A549 (cell line): ENCODE measurements at regions not wholly inside any gene's neighbourhood (a gene's known extent, or its start where the extent isn't known, plus 50 kb on each side); places are given as distances from the start of the nearest gene placed in this dataset.

Source experiments
- EP300 ChIP-seq, 2 experiments: fragments of >200 bp; sonication (Bioruptor Twin); formaldehyde crosslinking; IDR thresholded peaks; 2 replicates in 1 of 2; 3 replicates in 1 of 2; pipeline ENCODE4 v1.6.1; 2016 to 2017
- TF ChIP-seq, protein P1 (sequence below): fragments of >200 bp; sonication (Bioruptor Twin); formaldehyde crosslinking; IDR thresholded peaks from 3 replicates; pipeline ENCODE4 v1.5.1; 2016

DNA sequence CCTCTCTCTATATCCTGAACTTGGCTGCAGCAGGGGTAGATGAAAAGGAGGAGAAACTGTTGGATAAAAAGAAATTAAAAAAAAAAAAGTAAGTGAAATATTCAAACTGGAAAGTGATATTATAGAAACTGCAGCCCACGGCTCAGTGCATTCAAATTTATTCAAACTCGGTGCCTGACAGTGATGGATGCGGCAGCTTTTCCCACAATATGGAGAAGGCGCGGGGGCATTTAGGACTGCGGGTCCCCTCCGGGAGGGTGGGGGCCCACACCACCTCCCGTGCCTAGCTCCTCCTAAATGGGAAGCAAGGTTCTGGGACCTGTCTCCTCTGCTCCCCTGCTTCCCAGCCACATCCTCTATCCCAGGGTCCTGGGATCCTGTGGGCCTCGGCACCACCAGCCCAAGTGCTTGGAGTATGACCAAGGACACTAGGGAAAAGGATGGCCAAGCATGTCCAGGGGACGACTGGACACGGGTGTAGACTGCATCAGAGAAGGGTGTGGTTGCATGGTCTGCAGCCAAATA is 82.4 kb downstream of the HIF1AN start:
- TF ChIP-seq, protein P1, sequence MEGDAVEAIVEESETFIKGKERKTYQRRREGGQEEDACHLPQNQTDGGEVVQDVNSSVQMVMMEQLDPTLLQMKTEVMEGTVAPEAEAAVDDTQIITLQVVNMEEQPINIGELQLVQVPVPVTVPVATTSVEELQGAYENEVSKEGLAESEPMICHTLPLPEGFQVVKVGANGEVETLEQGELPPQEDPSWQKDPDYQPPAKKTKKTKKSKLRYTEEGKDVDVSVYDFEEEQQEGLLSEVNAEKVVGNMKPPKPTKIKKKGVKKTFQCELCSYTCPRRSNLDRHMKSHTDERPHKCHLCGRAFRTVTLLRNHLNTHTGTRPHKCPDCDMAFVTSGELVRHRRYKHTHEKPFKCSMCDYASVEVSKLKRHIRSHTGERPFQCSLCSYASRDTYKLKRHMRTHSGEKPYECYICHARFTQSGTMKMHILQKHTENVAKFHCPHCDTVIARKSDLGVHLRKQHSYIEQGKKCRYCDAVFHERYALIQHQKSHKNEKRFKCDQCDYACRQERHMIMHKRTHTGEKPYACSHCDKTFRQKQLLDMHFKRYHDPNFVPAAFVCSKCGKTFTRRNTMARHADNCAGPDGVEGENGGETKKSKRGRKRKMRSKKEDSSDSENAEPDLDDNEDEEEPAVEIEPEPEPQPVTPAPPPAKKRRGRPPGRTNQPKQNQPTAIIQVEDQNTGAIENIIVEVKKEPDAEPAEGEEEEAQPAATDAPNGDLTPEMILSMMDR: no peak
- no peak for TF ChIP-seq EP300 (IDR thresholded peaks at IDR 0.05)
